Head of caudate nucleus (tissue), 42 donors: ENCODE measurements at regions not wholly inside any gene's neighbourhood (a gene's known extent, or its start where the extent isn't known, plus 50 kb on each side); places are given as distances from the start of the nearest gene placed in this dataset.

Source experiments
- DNase-seq, 42 donors: peaks; one replicate each; pipeline versions ENCODE4 v3.0.0 to v3.0.0-alpha.2; 2020 to 2021; ENCODE audit warnings: mixed read lengths in 7 of 42
- intact Hi-C: fragments of 100-400 bp; cut with DNase I; formaldehyde crosslinking; loops from one replicate; pipeline ENCODE4 v1.15.0; 2022

DNA sequence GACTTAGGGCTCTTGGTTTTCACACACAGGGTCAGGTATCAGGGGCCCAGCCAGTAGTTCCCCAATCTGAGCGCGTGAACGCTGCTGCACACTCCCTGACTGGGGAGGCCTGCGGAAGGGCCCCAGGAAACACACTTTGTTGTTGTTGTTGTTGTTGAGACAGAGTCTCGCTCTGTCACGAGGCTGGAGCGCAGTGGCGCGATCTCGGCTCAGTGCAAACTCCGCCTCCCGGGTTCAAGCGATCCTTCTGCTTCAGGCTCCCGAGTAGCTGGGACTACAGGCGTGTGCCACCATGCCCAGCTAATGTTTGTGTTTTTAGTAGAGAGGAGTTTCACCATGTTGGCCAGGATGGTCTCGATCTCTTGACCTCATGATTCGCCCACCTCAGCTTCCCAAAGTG, 190.4 kb upstream of the GPR12 start:
- no peak for DNase-seq
- intact Hi-C loops, result no loop called here

DNA sequence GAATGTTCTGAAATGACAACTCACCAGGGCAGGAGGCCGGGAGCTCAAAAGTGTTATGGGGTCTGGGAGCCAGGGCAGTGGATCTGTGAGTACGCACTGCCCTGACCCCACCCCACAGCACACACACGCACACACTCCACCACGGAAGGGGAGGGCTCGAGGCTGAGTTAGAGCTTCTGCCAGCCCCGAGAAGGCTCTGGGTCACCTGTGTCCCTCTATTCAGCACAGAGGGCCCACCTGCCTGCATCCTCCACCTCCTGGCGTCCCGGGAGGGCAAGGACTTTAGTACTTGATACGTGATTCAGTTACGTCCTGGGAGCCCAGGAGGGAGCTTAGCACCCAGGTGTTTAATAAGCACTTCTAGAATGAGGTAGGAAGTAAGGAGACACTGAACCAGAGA, 190.0 kb upstream of the GPR12 start:
- intact Hi-C loops, result no loop called here
- DNase-seq, result no peak

DNA sequence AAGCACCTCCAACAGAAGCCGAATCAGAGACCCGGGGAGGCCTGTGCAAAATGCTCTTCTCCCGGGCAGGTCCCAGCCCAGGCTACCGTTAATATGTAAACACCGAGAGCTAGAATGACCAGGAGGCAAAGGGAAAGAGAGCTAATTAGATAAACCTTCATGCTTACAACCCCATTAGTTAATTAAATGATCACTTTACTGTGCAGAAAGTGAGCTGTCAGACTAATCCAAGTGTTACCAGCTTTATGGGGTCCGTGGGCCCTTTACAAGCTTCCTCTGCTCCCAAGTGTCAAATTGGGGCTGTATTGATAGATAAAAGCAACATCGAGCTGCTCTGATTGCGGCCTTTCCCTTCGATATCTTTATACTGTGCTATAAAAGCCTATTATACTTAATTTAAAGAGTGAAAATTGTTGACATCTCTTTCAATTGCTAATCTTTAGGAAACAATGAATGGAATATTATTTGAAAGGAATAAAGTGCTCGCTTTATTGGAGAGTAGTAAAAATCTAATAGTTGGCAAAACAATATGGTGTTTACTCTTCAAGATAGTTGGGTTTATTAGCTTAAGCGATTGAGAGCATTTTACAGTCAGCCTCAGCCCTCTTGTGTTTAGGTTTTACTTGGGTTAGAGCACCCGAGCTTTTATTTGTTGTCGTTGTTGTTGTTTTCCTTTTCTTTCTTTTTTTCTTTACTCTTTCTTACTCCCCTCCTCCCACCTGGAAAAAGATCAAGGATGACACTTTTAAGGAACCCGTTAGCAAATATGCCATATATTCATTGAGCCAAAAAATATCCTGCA, 189.3 kb upstream of the GPR12 start:
- intact Hi-C loops, result no loop called here
- no peak for DNase-seq

DNA sequence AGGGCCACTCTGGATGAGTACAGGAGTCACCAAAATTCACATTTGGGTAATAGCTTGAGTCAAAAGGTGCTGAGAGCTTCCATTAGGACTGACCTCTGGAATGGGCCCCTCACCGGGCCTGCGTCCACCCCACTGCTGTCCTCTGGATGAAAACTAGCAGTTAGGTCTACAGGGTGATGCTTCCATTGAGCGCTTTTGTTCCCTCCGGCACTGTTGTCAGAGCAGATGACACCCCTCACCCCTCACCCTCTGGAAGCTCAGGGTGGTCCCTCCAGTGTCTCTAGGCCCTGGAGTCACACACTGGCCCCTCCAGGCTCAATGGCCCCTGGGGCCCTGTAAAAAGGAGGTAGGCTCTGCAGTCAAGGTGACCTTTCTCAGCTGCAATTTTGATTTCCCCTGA, 187.8 kb upstream of the GPR12 start:
- intact Hi-C loops, result no loop called here

DNA sequence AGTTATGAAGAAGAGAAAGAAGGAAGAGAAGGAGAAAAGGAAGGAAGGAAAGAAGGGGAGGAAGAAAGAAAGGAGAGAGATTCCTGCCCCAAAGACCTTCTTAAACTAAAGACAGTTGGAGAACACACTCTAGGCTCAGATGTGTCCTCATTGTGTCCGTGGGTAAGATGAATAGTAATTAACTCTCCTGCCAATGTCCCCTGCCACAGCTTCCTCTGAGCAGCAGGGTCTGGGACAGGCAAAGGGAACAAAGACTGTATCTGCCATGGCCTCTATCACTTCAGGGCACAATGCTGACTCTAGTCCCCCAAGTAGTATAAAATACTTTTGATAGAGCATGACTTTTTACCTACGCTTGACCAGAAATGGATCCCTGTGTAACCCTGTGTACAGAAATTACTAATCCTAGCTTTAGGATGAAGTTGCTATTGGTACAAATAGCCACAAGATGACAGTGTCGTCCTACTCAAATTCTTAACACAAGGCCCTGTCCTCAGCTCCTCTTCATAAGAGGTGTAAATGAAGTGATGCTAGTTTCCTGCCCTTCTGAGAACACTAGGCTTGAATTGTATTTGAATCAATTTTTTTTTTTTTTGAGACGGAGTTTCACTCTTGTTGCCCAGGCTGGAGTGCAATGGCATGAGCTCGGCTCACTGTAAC, 186.2 kb upstream of the GPR12 start:
- intact Hi-C loops, result no loop called here
- DNase-seq, result peak in 1 of 42 donors; percentile 34

More for the DNA sequence above, 187.8 kb upstream of the GPR12 start:
- no peak for DNase-seq

DNA sequence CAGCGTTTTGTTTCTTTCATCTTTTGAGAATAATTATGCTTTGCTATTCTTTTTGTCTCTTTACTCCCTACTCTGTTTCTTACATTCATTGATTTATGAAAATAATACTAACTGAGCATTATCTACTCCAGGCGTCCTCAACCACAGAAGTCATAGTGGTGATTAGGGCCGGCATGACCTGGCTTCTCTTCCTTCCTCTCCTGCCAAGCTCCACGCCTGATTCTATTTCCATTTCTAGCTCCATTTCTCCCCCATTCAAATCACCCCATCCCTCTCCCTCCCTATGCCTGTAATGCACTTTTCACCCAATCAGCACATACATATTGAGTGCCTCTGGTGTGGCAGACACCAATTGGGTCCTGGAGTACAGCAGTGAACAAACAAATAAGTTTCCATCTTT, 183.2 kb upstream of the GPR12 start:
- no peak for DNase-seq
- intact Hi-C loops, result no loop called here

DNA sequence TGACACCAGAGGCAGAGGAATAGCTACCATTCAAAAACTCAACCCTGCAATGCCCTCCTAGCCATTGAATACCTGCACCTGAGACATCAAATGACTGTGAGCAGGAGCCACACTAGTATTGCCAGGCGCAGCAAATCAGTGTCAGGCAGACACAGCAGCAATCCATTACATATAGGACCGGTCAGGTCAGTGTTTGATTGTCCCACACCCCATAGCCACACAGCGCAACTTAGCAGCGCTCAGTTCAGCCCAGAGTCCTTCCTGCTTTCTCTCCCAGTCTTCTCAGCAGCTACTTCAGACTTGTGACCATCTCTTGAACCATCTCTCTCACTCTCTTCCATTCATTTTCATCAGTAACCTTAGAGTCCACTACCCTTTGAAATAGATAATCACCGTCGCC, 181.6 kb upstream of the GPR12 start:
- intact Hi-C loops, result no loop called here
- DNase-seq, result no peak

DNA sequence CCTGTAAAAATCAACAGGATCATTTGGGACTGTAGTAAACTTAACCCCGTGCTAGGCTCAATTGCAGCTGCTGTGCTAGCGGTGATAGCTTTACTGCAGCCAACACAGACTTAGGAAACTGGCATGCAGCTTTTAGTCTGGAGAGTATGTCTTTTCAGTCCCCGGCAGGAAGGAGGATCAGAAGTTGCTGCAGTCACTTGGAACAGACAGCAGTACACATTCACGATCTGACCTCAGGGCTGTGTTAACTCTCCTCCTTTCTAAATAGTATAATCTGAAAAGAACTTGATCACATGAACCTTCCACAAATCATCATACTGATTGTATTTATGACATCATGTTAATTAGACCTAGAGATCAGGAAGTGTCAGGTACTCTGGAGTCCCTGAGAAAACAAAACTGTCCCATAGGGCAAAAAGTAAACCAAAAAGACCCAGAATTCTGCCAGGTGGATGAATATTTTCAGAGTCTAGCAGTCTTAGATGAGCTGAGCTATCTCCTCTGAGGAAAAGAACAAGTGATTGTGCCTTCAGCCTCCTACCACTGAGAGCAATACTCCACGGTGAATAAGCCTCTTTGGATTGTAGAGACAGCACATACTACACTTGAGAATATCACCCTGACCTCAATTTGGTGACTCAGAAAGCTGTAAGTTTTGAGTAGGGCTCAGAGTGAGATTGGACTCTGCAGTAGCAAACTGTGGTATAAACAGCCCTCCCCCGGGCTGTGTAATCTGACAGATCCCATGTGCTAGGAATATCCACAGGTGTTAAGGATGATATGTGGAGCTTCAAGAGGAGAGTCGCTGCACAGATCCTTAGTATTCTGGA, 181.0 kb upstream of the GPR12 start:
- intact Hi-C loops, result no loop called here
- DNase-seq, result no peak

DNA sequence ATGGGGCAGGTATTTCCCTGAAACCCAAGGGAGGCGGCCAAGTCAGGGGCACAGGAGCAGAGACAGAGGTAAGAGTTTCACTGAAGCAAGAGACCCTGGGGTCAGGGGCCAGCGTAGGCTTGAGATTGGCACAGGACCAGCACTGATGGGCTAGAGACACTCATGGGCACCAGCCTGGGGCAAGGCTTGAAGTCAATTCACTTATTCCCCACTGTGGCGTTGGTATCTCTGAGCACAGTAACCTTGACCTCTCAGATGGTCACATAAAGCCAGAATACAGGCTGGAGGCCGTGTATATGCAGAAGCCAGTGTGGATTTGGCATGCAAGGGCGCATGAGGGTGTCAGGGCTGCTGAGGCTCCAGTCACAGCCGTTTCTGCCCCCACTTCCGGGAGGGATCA, 173.5 kb upstream of the GPR12 start:
- intact Hi-C loops, result loop anchor here (5.0 kb wide), 1 partner anchor 227 kb away; no protein-coding TSS in a partner anchor
- DNase-seq, result no peak

DNA sequence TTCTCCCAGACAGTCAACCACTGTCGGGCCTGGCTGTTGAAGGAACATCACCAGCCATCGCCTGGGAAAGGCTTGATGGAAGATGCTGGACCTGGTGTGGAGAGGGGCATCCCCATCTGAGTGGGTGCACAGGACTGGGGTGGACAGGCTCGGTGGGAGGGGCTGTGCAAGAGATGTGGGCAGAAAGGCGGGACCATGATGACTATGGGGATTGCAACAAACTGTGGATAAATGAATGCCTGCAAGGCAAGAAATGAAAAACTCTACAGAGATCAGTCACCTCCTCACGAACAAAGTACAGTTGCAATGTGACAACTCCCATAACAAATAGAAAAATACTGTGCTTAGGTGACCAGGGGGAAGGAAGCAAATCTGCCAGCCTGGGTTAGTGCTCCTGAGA, 171.9 kb upstream of the GPR12 start:
- DNase-seq, result no peak
- intact Hi-C loops, result loop anchor here (5.0 kb wide), 1 partner anchor 225 kb away; no protein-coding TSS in a partner anchor

DNA sequence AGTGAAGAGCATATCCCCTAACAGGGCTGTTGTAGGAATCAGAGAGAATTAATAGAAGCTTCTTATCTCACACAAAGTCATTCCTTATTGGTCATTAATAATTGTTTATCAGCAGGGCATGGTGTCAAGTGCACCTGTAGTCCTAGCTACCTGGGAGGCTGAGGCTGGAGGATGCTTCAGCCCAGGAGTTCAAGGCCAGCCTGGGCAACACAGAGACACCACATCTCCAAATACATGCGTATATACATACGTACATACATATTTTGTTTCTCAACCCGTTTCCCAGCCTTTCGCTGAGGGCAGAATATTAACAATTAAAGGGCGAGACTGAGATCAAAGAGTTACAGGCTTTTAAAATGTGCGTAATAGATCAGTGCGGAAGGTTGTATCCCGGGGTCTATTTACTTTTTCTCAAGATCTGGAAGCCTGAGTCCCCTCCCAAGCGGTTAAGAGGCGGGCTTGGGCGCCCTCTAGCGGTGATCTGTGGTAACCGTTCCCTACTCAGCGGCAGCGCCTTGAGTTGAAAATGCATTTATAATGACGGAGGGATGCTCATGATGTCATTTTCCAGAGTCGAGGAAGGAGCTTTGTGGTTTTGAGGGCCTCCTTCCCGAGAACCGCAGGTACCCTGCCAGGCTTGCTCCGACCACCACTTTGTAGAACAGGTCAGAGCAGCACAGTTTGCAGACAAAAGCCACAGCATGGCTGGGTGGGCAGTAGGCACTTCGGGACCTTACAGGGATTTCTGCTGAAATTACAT, 169.6 kb upstream of the GPR12 start:
- intact Hi-C loops, result loop anchor here (5.0 kb wide), 1 partner anchor 223 kb away; no protein-coding TSS in a partner anchor

DNA sequence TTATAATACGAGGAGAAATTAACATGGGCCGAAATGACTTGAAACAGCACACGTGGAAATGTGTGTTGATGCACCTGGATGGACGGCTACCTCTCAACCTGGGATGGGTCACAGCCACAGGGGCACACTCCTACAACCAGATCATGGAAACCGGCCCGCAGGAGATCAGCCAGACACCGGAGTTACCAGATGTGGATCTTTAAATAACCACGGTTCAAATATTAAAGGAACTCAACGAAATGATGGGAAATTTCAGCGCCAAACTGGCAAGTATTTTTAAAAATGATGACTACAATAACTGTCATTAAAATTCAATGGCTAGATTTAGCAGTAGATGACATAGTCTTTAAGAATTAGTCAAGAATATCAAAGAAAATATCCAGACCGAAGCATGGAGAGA, 166.9 kb upstream of the GPR12 start:
- intact Hi-C loops, result no loop called here
- no peak for DNase-seq

More for the DNA sequence above, 169.6 kb upstream of the GPR12 start:
- peak; percentile 58 to 94 (median 86) for DNase-seq

DNA sequence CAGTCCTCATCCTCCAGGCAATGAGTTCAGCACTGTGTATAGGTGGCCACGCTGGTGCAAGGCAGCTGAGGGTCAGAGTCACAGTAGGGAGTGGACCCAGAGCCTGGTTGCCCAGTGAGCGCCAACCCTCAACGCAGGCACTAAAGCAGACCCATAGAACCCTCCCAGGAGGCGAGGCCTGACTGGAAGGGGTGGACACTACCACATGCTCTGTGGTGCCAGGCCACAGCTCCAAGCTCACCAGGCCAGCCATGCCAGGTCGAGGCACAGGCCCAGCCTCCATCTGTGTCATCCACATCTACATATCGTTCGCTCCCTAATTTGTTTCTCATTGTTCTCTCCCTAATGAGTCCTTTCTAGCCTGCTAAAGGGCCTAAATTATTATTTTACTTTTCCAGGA, 165.8 kb upstream of the GPR12 start:
- DNase-seq, result no peak
- intact Hi-C loops, result no loop called here

DNA sequence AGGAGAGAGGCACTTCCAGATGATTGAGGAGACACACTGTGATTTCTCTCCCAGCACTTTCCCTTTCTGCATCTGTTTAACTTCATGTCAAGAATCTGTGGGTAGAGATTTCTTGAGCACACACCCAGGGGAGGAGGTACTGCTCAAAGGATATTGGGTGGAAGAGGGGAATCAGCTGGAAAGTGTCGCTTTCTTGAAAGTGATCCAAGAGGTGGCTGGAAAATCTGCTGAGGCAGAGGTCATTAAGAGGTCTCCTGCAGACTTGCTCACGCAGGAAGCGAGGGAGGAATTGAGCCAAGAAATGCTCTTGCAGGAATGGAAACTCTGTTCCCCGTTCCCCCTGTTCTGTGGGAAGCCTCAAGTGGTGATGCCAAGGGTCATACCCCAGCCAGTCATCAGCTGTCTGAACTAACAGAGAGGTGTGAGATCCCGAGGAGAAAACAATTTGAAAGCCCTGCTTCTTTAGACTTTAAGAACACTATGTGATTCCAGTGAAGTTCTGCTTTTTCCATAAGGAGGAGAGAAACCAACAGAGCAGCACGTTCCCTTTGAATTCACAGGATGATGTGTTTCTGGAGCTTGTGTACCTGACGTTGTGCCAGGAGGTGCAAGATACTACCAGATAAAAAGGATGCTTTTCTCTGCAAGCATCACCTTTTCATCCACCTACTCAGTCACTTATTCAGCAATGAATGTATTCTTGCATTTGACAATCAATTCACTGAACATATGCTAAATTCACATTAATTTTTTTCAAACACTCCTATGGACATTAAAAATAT, 163.4 kb upstream of the GPR12 start:
- intact Hi-C loops, result no loop called here
- DNase-seq, result peak in 24 of 42 donors; percentile 8 to 76 (median 36)

DNA sequence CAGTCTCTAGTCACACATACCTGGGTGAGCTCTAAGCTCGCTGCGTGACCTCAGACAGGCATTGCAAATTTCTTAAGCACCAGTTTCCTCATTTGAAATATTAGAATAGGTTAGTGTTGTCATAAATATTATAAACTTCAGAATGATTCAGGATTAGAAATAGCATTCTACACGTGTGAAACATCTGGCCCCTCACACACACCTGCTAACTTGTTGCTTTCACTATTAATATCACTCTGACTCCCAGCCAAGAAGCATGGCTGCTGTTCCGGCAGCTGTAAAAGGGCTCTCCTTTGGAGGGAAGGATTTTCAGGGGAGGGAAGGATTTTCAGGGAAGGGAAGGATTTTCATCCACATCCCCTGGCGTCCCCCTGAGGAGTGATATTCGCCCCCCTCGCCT, 161.3 kb upstream of the GPR12 start:
- no peak for DNase-seq
- intact Hi-C loops, result no loop called here

DNA sequence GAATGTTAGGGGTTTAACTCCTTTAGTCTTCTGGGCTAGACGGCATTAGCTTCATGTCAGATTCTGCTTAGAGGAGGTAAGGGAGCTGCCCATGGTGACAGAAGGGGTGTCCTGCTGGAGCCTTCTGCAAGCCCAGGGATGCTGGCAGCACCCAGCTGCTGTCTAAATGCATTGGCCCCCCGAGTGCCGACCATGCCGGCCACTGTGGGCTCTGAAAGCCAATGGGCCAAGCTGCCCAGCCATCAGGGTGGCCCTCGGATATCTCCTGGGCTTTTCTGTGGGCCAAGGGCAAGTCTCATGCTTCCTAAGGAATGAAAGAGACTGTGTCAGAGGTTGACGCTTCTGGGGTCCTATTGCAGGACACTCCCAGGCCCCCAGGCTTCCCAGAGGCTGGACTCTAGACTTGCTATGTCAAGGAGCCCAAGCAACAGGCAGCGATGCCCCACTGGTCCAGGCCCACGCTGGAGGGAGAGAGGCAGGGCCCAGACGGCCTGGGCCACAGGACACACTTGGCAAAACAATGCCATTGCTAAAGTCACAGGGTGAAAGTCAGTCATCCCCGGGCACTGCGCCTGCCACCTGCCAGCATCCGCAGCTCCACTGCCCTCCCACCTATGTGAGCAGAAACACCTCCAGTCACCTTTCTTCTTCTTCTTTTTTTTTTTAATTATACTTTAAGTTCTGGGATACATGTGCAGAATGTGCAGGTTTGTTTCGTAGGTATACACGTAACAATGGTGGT, 160.2 kb upstream of the GPR12 start:
- intact Hi-C loops, result no loop called here
- peak in 4 of 42 donors; percentile 11 to 47 (median 30) for DNase-seq

DNA sequence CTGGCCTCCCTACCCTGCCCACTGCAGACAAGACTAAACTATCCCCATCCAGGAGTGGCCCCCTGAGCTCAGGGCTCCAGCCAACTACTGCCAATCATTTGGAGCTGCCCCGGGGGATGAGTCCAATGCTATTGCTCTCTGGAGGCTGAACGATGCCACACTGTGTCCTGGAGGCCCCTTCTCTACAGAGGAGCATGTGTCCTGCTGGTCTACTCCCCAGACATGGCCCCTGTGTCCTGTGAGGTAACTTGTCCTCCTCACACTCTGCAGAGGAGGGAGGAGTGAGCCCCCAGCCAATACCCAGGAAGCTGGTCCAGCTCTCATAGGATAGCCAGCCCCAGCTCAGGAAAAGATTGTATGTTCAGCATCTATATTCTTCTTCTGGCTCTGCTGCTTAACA, 159.1 kb upstream of the GPR12 start:
- no peak for DNase-seq
- intact Hi-C loops, result no loop called here

DNA sequence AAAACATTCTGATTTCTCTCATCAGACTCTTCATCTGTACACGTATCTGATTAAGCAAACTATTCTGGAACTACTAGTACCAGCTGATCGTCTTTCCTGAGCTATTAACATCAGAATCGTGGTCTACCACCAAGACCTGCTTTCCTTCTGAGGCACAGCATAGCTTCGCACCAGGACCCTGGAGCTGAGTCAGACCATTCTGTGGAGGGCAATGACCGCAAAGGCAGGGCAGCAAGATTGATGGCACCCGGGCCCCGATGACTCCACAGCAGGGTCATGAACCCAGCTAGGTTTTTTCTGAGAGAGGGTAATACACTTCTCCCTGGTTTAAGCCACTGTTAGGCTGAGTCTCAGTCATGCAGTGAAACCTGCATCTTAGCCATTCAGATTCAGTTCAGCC, 158.7 kb upstream of the GPR12 start:
- DNase-seq, result no peak
- intact Hi-C loops, result no loop called here
